ENCODE measurements at regions not wholly inside any gene's neighbourhood (a gene's known extent, or its start where the extent isn't known, plus 50 kb on each side); places are given as distances from the start of the nearest gene placed in this dataset.
"Not testable (repeated sequence)": the region's sequence is repeated elsewhere in the genome, so short reads cannot be mapped to it uniquely, and the experiment has no call there.

DNA sequence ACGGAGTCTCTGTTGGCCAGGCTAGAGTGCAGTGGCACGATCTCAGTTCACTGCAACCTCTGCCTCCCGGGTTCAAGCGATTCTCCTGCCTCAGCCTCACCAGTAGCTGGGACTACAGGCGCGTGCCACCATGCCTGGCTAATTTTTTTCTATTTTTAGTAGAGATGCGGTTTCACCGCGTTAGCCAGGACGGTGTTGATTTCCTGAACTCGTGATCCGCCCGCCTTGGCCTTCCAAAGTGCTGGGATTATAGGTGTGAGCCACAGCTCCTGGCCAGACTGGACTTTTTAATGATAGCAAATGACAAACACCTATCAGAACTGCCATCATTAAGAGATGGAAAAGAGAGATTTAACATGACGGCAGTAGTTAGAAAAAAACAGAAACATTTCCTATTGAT, 707.9 kb downstream of the NTRK3 start:
- DNase-seq: not testable (repeated sequence)

DNA sequence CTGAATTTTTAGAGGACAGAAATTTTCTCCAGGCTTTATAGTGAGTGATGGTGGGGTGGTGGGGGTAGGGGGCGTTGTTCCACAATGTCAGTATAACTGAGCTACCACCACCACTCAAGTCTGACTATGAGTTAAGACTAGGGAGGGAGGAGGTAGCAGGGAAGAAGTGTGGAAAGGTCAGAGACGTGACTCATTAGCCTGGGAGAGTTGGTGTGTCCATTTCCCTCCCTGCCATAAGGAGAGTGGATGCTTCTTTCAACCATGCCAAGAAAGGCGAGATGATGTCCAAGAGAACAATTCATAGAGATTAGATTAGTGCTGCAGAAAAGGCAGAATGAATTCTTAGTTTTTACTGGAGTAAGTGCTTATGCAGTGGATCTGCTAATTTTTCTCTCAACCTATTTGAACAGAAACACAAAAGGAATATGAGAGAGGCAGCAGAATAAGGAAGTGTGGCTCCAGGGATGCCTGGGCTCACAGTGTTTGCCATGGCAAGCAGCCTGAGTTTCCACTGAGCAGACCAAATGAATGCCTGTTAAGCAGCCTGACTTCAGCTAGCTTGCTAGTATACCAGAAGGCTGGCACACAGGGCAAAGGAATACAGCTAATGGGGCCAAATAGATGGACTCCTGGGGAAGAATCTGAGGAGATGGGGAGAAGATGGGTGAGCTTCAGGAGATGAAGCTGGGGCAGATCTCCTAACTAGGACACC, 708.9 kb downstream of the NTRK3 start:
- DNase-seq: peak in 2 of 56 donors; percentile 1 to 2

- DNase-seq: no peak
Observed at GRCh38 chr15:87538327-87538834, 718.2 kb downstream of the NTRK3 start.

GRCh38 chr15:87537295-87537694, 719.2 kb downstream of the NTRK3 start:
- no peak for DNase-seq

DNA sequence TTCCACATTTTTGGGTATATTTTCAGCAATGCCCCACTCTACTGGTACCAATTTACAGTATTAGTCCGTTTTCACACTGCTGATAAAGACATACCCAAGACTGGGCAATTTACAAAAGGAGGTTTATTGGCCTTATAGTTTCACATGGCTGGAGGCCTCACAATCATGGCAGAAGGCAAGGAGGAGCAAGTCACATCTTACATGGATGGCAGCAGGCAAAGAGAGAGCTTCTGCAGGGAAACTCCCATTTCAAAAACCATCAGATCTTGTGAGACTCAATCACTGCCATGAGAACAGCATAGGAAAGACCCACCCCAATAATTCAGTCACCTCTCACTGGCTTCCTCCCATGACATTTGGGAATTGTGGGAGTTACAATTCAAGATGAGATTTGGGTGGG, 722.9 kb downstream of the NTRK3 start:
- DNase-seq: not testable (repeated sequence)

DNA sequence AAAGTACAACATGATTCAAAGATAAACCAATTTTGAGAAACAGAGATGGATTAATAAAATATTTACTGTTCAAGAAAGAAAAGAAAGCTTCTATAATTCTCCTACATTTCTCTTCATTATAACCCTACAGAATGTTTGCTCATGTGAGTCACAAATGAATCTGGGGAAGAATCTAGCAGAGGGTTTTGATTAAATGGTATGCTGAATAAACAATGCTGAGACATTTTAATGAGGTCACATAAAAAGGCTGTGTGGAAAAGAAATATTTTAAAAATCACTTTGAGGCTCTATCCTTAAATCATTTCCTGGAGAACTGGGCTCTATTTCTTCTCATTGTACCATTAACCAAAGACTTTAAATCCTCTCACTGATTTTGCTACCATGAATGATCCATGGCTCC, 727.7 kb downstream of the NTRK3 start:
- DNase-seq: no peak

DNA sequence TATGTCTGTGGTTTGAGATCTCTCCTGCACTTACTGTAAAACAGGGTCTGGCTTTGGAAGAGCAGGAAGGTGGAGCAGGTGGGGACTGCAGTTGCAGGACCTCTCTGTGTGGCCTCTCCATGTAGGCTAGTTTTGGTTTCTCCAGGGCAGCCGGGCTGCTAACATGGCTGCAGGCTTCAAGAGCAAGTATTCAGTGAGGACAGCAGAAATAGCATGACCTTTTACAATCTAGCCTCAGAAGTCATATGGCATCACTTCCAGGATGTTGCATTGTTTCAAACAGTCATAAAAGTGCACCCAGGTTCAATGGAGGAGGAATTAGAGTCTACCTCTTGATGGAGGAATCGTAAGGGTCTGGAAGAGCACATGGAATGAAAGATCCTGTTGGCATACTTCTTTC, 728.7 kb downstream of the NTRK3 start:
- no peak for DNase-seq

DNA sequence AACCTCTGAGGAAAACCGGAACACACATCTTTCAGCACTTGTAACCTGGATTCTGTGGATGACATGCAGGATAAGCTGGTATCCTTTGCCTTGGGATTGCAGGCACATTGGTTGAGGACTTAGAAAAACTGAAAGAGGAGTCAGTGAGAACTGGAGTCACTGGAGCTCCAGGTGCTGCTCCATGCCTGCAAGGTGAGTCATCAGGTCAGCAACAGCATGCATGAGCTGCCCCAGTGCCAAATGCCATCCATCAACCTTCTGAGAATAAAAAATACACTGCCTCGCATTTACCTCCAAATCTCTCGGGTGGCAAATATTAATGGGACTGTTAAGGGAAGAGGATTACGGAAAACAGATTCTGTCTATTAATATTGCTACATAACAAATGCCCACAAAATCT, 729.1 kb downstream of the NTRK3 start:
- DNase-seq: no peak

DNA sequence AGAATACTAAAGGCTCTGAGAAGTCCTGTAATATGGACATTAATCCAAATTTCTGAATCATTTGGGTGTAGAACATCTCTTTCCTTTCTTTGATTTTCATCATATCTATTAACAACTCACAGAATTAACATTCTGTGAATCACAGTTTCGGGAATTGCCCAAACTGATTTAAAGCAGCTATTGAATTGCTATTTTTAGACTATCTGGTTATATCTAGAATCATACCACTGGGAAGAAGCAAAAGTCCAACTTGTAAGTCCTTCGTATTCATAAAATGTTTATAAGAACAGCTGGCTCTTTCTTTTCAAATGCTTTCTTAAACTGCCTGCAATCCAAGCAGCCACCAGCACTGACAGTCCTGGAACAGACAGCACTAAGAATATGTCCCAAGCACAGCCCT, 733.0 kb downstream of the NTRK3 start:
- DNase-seq: no peak

DNA sequence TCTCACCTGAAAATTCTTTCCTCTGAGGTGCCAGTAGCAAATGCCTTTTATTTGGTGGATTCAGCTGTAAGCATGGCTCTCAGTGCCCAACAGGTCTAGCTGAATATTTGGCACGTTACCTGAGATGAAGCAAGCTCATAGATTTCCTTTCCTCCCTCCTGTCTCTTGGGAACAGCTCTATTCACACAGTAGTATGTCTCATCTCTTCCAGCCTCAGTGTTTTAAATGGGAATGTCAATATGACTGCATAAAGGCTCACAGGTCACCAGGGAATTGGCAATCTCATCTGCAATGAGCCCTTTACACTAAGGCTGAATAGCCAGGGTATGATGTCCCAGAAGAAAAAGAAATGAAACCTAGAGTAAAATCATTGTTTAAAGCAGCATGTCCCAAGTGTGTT, 733.5 kb downstream of the NTRK3 start:
- DNase-seq: no peak

DNA sequence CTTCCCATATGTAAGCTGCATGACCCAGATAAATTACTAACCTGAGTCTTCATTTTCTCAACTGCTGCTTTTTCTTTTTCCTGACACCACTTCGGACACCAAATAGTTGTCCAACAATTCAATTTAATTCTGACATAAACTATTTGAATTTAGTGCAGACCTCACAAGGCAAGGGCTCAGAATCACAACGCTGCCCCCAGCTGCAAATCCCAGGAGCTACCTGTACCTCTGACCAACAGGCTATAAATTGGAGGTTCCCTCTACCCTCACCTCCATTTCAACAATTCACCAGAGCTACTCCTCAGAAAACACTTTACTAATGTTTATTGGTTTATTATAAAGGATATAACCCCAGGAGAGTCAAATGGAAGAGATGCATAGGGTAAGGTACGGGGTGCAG, 737.6 kb downstream of the NTRK3 start:
- no peak for DNase-seq

DNA sequence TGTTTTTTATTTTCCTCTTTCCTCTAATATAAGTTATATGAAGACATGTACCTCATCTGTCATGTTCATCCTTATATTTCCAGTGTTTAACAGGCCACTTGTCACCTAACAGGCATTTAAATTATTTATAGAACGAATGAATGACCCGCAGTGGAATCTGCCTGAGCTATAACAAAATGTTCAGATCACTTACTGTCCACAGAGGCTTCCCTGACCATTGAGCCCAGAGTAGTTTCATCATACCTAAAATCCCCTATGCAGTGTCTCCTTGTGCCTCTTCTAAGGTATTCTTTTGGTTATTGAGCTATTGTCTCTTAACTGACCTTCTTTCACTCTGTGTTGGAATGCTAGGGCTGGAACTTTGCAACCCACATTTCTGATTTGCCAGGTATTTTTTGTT, 748.5 kb downstream of the NTRK3 start:
- no peak for DNase-seq

GRCh38 chr15:87502173-87502572, 754.4 kb downstream of the NTRK3 start:
- no peak for DNase-seq

- no peak for DNase-seq
Observed at GRCh38 chr15:87500240-87500639, 756.3 kb downstream of the NTRK3 start.

GRCh38 chr15:87498560-87498959, 758.0 kb downstream of the NTRK3 start:
- DNase-seq: no peak

DNA sequence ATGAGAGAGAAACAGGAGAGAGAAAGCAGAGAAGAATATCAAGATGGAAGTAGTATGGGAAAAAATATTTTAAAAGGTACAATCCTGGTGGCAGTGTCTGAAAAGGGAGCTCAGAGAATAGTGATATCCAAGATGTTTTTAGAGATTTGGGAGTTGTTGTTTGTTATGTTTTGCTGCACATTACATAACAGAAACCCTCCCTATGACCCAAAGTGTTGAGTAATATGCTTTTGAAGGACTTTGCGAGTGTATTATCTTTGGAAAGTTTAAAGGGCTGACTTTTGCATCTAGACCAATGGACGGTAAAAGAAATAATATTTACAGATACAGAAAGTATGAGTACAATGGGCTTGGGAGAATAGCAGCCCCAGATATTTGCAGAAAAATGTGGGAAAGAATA, 759.7 kb downstream of the NTRK3 start:
- DNase-seq: no peak

- DNase-seq: no peak
Observed at GRCh38 chr15:87496109-87496508, 760.4 kb downstream of the NTRK3 start.

- no peak for DNase-seq
Observed at GRCh38 chr15:87493803-87494202, 762.7 kb downstream of the NTRK3 start.

- no peak for DNase-seq
Observed at GRCh38 chr15:87492321-87492720, 764.2 kb downstream of the NTRK3 start.

- no peak for DNase-seq
Observed at GRCh38 chr15:87490666-87491065, 765.9 kb downstream of the NTRK3 start.

GRCh38 chr15:87489902-87490665, 766.5 kb downstream of the NTRK3 start:
- no peak for DNase-seq

GRCh38 chr15:87489456-87489855, 767.1 kb downstream of the NTRK3 start:
- DNase-seq: no peak

- no peak for DNase-seq
Observed at GRCh38 chr15:87487484-87487883, 769.1 kb downstream of the NTRK3 start.

Measured in amygdala (tissue), 56 donors.